ENCODE measurements at regions not wholly inside any gene's neighbourhood (a gene's known extent, or its start where the extent isn't known, plus 50 kb on each side); places are given as distances from the start of the nearest gene placed in this dataset.

DNA sequence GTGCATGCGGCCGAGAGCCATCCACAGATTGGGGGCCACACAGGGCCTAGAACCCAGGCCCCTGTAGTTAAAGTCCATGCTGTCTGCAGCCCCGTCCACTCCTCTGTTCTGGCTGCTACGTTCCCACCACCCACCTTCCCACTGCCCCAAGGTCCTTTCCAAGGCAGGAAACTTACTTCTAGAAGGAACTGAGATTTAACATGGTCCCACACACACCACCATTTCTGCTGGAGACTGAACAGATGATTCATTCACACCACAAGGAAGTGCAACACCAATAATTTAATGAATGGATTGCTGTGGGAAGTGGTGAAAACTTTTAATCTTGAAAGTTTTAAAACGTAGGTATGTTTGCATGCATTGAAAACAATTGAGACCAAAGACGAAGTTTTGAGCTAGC lies 95.2 kb downstream of the LBH start:
- no peak for FAIRE-seq
- TF ChIP-seq EZH2 (IDR thresholded peaks at IDR 0.05; ENCODE audit: insufficient read depth, low read length), result no peak
- TF ChIP-seq, protein P1, sequence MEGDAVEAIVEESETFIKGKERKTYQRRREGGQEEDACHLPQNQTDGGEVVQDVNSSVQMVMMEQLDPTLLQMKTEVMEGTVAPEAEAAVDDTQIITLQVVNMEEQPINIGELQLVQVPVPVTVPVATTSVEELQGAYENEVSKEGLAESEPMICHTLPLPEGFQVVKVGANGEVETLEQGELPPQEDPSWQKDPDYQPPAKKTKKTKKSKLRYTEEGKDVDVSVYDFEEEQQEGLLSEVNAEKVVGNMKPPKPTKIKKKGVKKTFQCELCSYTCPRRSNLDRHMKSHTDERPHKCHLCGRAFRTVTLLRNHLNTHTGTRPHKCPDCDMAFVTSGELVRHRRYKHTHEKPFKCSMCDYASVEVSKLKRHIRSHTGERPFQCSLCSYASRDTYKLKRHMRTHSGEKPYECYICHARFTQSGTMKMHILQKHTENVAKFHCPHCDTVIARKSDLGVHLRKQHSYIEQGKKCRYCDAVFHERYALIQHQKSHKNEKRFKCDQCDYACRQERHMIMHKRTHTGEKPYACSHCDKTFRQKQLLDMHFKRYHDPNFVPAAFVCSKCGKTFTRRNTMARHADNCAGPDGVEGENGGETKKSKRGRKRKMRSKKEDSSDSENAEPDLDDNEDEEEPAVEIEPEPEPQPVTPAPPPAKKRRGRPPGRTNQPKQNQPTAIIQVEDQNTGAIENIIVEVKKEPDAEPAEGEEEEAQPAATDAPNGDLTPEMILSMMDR (IDR thresholded peaks at IDR 0.05; ENCODE audit: insufficient read depth, low read depth, low read length), result no peak
- Histone ChIP-seq H3K27me3 (ENCODE audit: insufficient read depth, low read length) (no peaks in the 10 kb centered on the region), H2AFZ (ENCODE audit: low read depth, low read length) (no peak overlapping the region), H4K20me1 (ENCODE audit: insufficient read depth, low read length) (no peaks in the 10 kb centered on the region), H3K9me3 (ENCODE audit: insufficient read depth, low read depth, low read length) (no peaks in the 10 kb centered on the region), H3K4me1 (ENCODE audit: insufficient read depth, low read length) (no peaks in the 10 kb centered on the region), H3K79me2 (ENCODE audit: insufficient read depth, low read length) (no peaks in the 10 kb centered on the region), H3K4me3 (ENCODE audit: insufficient read depth, low read depth, low read length) (no peak overlapping the region), H3K4me2 (ENCODE audit: low read length) (no peak overlapping the region), H3K27ac (ENCODE audit: low read depth, low read length) (no peak overlapping the region), H3K9ac (ENCODE audit: low read length) (no peak overlapping the region), H3K36me3 (ENCODE audit: insufficient read depth, low read length) (no peaks in the 10 kb centered on the region)
- H3K27ac Mint-ChIP-seq (ENCODE audit: unreplicated experiment), result no peak overlapping the region
- no peaks in the 10 kb centered on the region for H3K36me3 Mint-ChIP-seq (ENCODE audit: low read depth, unreplicated experiment)
- DNase-seq (ENCODE audit: low read depth), result no peak
- H3K27me3 Mint-ChIP-seq (ENCODE audit: low read depth, unreplicated experiment), result no peaks in the 10 kb centered on the region
- peaks cover 4% of the 10 kb centered on the region for H3K4me1 Mint-ChIP-seq (ENCODE audit: low read depth, unreplicated experiment)
- no peak overlapping the region for H3K4me3 Mint-ChIP-seq (ENCODE audit: unreplicated experiment)
- H3K9me3 Mint-ChIP-seq (ENCODE audit: unreplicated experiment), result no peaks in the 10 kb centered on the region

DNA sequence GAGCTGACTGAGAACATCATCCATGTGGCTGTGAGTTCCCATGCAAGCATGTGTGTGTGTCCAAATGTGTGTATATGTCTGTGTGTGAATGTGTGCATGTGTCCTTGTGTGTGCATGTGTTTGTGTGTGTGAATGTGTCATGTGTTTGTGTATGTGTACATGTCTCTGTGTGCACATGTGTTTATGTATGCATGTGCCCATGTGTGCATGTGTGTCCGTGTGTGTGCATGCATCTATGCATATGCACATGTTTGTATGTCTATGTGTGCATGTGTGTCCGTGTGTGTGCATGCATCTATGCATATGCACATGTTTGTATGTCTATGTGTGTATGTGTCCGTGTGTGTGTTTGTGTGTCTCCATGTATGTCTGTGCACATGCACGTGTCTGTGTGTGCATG lies 99.7 kb downstream of the LBH start:
- no peak overlapping the region for H2AFZ ChIP-seq (ENCODE audit: low read depth, low read length)
- H4K20me1 ChIP-seq (ENCODE audit: insufficient read depth, low read length), result no peaks in the 10 kb centered on the region
- peaks cover 5% of the 10 kb centered on the region for H3K4me1 Mint-ChIP-seq (ENCODE audit: low read depth, unreplicated experiment)
- DNase-seq (ENCODE audit: low read depth) (no peak), FAIRE-seq (peak; percentile 52)
- H3K36me3 ChIP-seq (ENCODE audit: insufficient read depth, low read length), result no peaks in the 10 kb centered on the region
- H3K4me1 ChIP-seq (ENCODE audit: insufficient read depth, low read length), result no peaks in the 10 kb centered on the region
- no peaks in the 10 kb centered on the region for H3K9me3 ChIP-seq (ENCODE audit: insufficient read depth, low read depth, low read length)
- H3K36me3 Mint-ChIP-seq (ENCODE audit: low read depth, unreplicated experiment), result no peaks in the 10 kb centered on the region
- no peak for TF ChIP-seq EZH2 (IDR thresholded peaks at IDR 0.05; ENCODE audit: insufficient read depth, low read length)
- TF ChIP-seq, protein P1 (IDR thresholded peaks at IDR 0.05; ENCODE audit: insufficient read depth, low read depth, low read length), result no peak
- H3K79me2 ChIP-seq (ENCODE audit: insufficient read depth, low read length), result no peaks in the 10 kb centered on the region
- H3K4me3 Mint-ChIP-seq (ENCODE audit: unreplicated experiment), result no peak overlapping the region
- H3K4me3 ChIP-seq (ENCODE audit: insufficient read depth, low read depth, low read length), result no peak overlapping the region
- H3K27ac Mint-ChIP-seq (ENCODE audit: unreplicated experiment), result no peak overlapping the region
- no peaks in the 10 kb centered on the region for H3K9me3 Mint-ChIP-seq (ENCODE audit: unreplicated experiment)
- no peak overlapping the region for H3K27ac ChIP-seq (ENCODE audit: low read depth, low read length)
- no peaks in the 10 kb centered on the region for H3K27me3 Mint-ChIP-seq (ENCODE audit: low read depth, unreplicated experiment)
- no peaks in the 10 kb centered on the region for H3K27me3 ChIP-seq (ENCODE audit: insufficient read depth, low read length)
- no peak overlapping the region for H3K4me2 ChIP-seq (ENCODE audit: low read length)
- H3K9ac ChIP-seq (ENCODE audit: low read length), result no peak overlapping the region

DNA sequence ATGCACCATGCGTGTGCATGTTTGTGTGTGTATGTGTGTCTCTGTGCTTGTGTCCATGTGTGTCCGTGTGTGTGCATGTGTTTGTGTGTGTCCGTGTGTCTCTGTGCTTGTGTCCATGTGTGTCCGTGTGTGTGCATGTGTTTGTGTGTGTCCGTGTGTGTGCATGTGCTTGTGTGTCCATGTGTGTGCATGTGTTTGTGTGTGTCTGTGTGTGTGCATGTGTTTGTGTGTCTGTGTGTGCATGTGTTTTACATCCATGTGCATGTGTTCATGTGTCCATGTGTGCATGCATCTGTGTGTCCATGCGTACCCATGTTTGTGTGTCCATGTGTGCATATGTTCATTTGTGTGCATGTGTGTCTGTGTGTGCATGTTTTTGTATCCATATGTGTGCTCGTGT lies 100.5 kb downstream of the LBH start:
- H3K9ac ChIP-seq (ENCODE audit: low read length), result no peak overlapping the region
- H4K20me1 ChIP-seq (ENCODE audit: insufficient read depth, low read length), result no peaks in the 10 kb centered on the region
- no peak overlapping the region for H2AFZ ChIP-seq (ENCODE audit: low read depth, low read length)
- no peaks in the 10 kb centered on the region for H3K79me2 ChIP-seq (ENCODE audit: insufficient read depth, low read length)
- no peak for TF ChIP-seq EZH2 (IDR thresholded peaks at IDR 0.05; ENCODE audit: insufficient read depth, low read length)
- TF ChIP-seq, protein P1 (IDR thresholded peaks at IDR 0.05; ENCODE audit: insufficient read depth, low read depth, low read length), result no peak
- H3K27me3 Mint-ChIP-seq (ENCODE audit: low read depth, unreplicated experiment), result no peaks in the 10 kb centered on the region
- H3K27ac ChIP-seq (ENCODE audit: low read depth, low read length), result no peak overlapping the region
- no peaks in the 10 kb centered on the region for H3K36me3 Mint-ChIP-seq (ENCODE audit: low read depth, unreplicated experiment)
- H3K27ac Mint-ChIP-seq (ENCODE audit: unreplicated experiment), result no peak overlapping the region
- peaks cover 5% of the 10 kb centered on the region for H3K4me1 Mint-ChIP-seq (ENCODE audit: low read depth, unreplicated experiment)
- no peaks in the 10 kb centered on the region for H3K9me3 Mint-ChIP-seq (ENCODE audit: unreplicated experiment)
- DNase-seq (ENCODE audit: low read depth) (no peak), FAIRE-seq (no peak)
- H3K9me3 ChIP-seq (ENCODE audit: insufficient read depth, low read depth, low read length), result no peaks in the 10 kb centered on the region
- H3K4me1 ChIP-seq (ENCODE audit: insufficient read depth, low read length), result no peaks in the 10 kb centered on the region
- no peak overlapping the region for H3K4me2 ChIP-seq (ENCODE audit: low read length)
- H3K27me3 ChIP-seq (ENCODE audit: insufficient read depth, low read length), result no peaks in the 10 kb centered on the region
- no peaks in the 10 kb centered on the region for H3K36me3 ChIP-seq (ENCODE audit: insufficient read depth, low read length)
- H3K4me3 ChIP-seq (ENCODE audit: insufficient read depth, low read depth, low read length), result no peak overlapping the region
- H3K4me3 Mint-ChIP-seq (ENCODE audit: unreplicated experiment), result no peak overlapping the region

Data from astrocyte (in vitro differentiated cells and primary cell).